NCI-H446 treated with DMSO at 0.1 percent for 48 hours (cell line): ENCODE measurements at regions not wholly inside any gene's neighbourhood (a gene's known extent, or its start where the extent isn't known, plus 50 kb on each side); places are given as distances from the start of the nearest gene placed in this dataset.
A peak's percentile ranks its signal among the peaks of the same experiment; 100 is the strongest.
"Not testable (repeated sequence)": the region's sequence is repeated elsewhere in the genome, so short reads cannot be mapped to it uniquely, and the experiment has no call there.

Experiments
- DNase-seq: peaks from one replicate; lab custom pipeline; 2025; lab: John Stamatoyannopoulos, UW

GRCh38 chr16:63806794-63807506 is 1314.9 kb downstream of the CDH11 start:
- DNase-seq: no peak

GRCh38 chr16:63804126-63804525 is 1317.7 kb downstream of the CDH11 start:
- no peak for DNase-seq

GRCh38 chr16:63789603-63790002 is 1332.3 kb downstream of the CDH11 start:
- no peak for DNase-seq

GRCh38 chr16:63787014-63787413 is 1334.8 kb downstream of the CDH11 start:
- DNase-seq: no peak

DNA sequence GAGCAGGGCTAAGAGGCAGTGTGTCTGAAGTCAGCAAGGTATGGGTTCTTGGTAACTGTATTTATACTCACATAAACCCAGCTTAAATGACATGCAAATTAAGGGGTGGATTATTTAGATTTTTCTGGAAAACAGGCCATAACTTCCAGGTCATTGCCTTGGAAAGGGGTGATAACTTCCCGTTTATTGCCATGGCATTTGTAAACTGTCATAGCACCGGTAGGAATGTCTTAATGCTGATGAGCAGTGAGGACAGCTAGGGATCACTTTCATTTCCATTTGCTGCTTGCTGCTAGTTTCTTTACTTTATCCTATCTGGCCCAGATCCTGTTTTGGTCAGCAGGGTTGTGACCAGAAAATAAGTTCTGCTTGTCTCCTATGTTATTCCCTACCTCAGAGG is 1336.7 kb downstream of the CDH11 start:
- no peak for DNase-seq

- no peak for DNase-seq
Measured at GRCh38 chr16:63776437-63776836, 1345.4 kb downstream of the CDH11 start.

- DNase-seq: no peak
Measured at GRCh38 chr16:63776034-63776433, 1345.8 kb downstream of the CDH11 start.

GRCh38 chr16:63774302-63774701 is 1347.6 kb downstream of the CDH11 start:
- DNase-seq: peak; percentile 13

DNA sequence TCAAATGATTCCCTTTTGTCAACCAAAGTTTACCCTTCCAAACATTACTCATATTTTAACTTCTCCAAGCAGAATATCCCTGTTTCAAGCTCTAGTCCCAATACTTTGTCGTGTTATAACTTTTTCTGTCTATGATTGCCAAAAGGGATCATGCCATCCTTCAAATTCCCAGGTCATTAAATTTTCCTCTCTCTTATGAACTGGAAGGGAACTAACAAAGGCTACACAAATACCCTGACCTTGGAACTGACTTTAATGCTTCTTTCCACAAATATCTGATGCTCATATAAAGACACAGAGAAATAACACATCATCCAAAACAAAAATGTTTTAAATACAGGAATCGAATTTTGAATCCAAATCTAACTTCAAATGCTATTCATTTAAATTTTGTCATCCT is 1352.7 kb downstream of the CDH11 start:
- DNase-seq: no peak

GRCh38 chr16:63760246-63760645 is 1361.6 kb downstream of the CDH11 start:
- not testable (repeated sequence) for DNase-seq

GRCh38 chr16:63752347-63752746 is 1369.5 kb downstream of the CDH11 start:
- no peak for DNase-seq

DNA sequence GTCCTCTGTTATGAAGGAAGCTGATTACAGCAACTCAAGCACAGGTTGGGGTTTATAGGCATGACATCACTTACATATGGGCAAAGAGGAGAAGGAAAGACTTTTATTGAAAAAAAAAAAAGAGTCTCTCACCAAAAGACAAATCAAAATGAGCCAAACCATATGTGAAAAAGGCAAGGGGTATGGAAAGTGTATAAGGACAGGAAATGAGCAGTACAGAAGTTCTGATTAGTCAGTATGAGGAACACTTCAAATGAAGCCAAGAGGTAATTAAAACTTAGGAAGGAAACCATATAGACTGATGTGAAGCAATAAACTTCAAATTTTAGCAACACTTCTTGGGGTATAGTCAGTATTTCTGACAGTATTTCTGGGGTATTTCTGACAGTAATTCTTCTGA is 1372.6 kb downstream of the CDH11 start:
- no peak for DNase-seq

- DNase-seq: no peak
Measured at GRCh38 chr16:63745456-63745855, 1376.4 kb downstream of the CDH11 start.

GRCh38 chr16:63744077-63744874 is 1377.6 kb downstream of the CDH11 start:
- DNase-seq: no peak

DNA sequence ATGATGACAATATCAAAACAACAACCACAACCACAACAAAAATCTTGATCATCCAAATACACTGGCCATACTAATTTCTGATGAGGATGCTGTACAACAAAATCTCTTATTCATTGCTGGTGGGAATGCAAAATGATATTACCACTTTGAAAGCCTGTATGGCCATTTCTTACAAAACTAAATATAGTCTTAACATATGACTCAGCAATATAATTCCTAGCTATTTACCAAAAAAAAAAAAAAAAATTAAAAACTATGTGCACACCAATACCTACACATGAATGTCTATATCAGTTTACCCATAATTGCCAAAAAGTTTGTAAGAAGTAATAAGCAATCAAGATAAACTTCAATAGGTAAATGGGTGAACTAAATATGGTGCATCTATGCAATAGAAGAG is 1379.7 kb downstream of the CDH11 start:
- no peak for DNase-seq

- no peak for DNase-seq
Measured at GRCh38 chr16:63737633-63738032, 1384.2 kb downstream of the CDH11 start.

GRCh38 chr16:63735456-63735855 is 1386.4 kb downstream of the CDH11 start:
- DNase-seq: no peak

DNA sequence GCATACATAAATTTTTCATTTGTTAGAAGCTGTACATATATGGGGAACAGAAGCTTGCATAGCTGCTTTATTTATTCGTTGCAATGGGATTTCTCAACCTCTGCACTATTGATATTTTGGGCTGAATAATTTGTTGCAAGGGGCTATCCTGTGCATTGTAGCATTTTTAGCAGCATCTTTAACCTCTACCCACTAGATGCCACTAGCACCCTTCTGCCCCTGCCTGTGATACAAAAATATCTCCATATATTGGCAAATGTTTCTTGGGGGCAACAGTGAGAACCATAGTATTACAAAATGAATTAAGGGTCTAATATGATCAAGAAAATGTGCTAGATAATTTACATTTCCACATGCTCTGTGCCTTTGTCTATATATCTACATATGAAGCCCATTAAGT is 1401.0 kb downstream of the CDH11 start:
- no peak for DNase-seq

DNA sequence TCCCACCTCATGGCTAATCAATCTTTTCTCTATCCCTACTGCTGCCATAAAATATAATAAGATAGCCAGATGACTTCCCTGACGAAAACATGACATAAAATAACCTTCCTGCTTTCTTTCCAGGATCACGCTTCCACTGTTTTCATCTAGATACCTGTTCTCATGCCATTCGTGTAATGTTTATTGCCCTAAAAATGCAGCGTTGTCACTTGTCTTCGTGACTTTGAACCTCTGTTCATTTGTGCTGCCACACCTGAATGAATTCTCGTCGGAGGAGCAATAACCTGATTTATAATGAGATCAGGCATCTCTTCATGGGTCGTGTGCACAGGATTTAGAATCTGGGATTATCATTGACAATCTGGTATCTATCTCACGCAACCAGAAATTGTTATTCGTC is 1401.9 kb downstream of the CDH11 start:
- DNase-seq: no peak

- DNase-seq: peak; percentile 11
Measured at GRCh38 chr16:63717806-63718205, 1404.1 kb downstream of the CDH11 start.

GRCh38 chr16:63714876-63715275 is 1407.0 kb downstream of the CDH11 start:
- no peak for DNase-seq

- no peak for DNase-seq
Measured at GRCh38 chr16:63712725-63713124, 1409.1 kb downstream of the CDH11 start.

GRCh38 chr16:63703612-63704011 is 1418.3 kb downstream of the CDH11 start:
- DNase-seq: no peak
